ENCODE measurements at regions not wholly inside any gene's neighbourhood (a gene's known extent, or its start where the extent isn't known, plus 50 kb on each side); places are given as distances from the start of the nearest gene placed in this dataset.

DNA sequence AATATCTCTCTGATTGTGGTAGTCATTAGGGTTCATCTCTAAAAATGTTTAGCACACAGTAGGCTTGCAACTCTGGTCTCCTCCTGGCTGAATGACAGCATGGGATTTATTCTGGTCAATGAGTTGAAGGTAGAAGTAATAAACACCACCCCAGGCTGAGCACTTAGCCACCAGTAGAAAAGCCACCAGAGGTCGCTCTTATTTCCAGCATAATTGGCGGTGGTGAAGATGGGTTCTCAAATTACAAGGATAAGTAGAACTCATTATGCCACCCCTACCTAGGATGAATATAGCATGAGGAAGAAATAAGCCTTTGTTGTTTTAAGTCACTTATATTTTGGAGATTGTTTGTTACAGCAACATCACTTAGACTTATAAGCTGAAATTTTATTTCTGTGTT is 302.7 kb downstream of the GPM6A start:
- TF ChIP-seq, protein P1, sequence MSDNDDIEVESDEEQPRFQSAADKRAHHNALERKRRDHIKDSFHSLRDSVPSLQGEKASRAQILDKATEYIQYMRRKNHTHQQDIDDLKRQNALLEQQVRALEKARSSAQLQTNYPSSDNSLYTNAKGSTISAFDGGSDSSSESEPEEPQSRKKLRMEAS (CRISPR knock-in tag; IDR thresholded peaks at IDR 0.05), result no peak
- TF ChIP-seq, protein P2, sequence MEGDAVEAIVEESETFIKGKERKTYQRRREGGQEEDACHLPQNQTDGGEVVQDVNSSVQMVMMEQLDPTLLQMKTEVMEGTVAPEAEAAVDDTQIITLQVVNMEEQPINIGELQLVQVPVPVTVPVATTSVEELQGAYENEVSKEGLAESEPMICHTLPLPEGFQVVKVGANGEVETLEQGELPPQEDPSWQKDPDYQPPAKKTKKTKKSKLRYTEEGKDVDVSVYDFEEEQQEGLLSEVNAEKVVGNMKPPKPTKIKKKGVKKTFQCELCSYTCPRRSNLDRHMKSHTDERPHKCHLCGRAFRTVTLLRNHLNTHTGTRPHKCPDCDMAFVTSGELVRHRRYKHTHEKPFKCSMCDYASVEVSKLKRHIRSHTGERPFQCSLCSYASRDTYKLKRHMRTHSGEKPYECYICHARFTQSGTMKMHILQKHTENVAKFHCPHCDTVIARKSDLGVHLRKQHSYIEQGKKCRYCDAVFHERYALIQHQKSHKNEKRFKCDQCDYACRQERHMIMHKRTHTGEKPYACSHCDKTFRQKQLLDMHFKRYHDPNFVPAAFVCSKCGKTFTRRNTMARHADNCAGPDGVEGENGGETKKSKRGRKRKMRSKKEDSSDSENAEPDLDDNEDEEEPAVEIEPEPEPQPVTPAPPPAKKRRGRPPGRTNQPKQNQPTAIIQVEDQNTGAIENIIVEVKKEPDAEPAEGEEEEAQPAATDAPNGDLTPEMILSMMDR (IDR thresholded peaks at IDR 0.05), result peak; percentile 36; the same call in 1 of the 2 replicates
- TF ChIP-seq ATF3 (CRISPR knock-in tag; conservative IDR thresholded peaks at IDR 0.05), result no peak
- no peak for TF ChIP-seq JUN (CRISPR knock-in tag; IDR thresholded peaks at IDR 0.05)
- no peak for TF ChIP-seq SMAD3 (CRISPR knock-in tag; IDR thresholded peaks at IDR 0.05; ENCODE audit: borderline replicate concordance)
- no peak for TF ChIP-seq SP1 (CRISPR knock-in tag; conservative IDR thresholded peaks at IDR 0.05)
- TF ChIP-seq CREB1 (CRISPR knock-in tag; IDR thresholded peaks at IDR 0.05), result no peak
- TF ChIP-seq ELF4 (CRISPR knock-in tag; IDR thresholded peaks at IDR 0.05; ENCODE audit: low read depth), result no peak
- TF ChIP-seq ZNF423 (CRISPR knock-in tag; IDR thresholded peaks at IDR 0.05), result no peak
- TF ChIP-seq HMGXB4 (CRISPR knock-in tag; IDR thresholded peaks at IDR 0.05), result no peak

All from WTC11 (cell line).